Lung (tissue), 11 donors: ENCODE measurements at regions not wholly inside any gene's neighbourhood (a gene's known extent, or its start where the extent isn't known, plus 50 kb on each side); places are given as distances from the start of the nearest gene placed in this dataset.

Experiments
- ATAC-seq: fragments of 200-7000 bp; cut with Tn5 transposase; one replicate; pipeline ENCODE4 v1.9.1; 2020; ENCODE audit warnings: moderate number of reproducible peaks; ENCODE audit not compliant: insufficient read depth, low FRiP score
- DNase-seq, 3 donors: peaks; one replicate each; pipeline ENCODE4 v3.0.0-alpha.2; 2013 to 2017
- H3K27ac ChIP-seq, 2 donors: one replicate each; pipeline ENCODE4 v1.5.1; 2013; ENCODE audit warnings: mild to moderate bottlenecking in 2 of 2, moderate library complexity in 2 of 2, control low read depth in 1 of 2, inconsistent platforms in 1 of 2, low read depth in 1 of 2, low read length in 1 of 2
- H3K27me3 ChIP-seq, 3 donors: one replicate each; pipeline ENCODE4 v1.5.1; 2013; ENCODE audit warnings: low read length in 2 of 3; ENCODE audit not compliant: control insufficient read depth in 3 of 3, insufficient read depth in 3 of 3
- H3K36me3 ChIP-seq, 4 donors: one replicate each; pipeline ENCODE4 v1.5.1; 2013; ENCODE audit warnings: low read length in 4 of 4, mild to moderate bottlenecking in 1 of 4, moderate library complexity in 1 of 4; ENCODE audit not compliant: control insufficient read depth in 4 of 4, insufficient read depth in 4 of 4
- H3K4me1 ChIP-seq, 5 donors: one replicate each; pipeline ENCODE4 v1.5.1; 2013; ENCODE audit warnings: low read length in 5 of 5, mild to moderate bottlenecking in 2 of 5, moderate library complexity in 1 of 5; ENCODE audit not compliant: control insufficient read depth in 5 of 5, insufficient read depth in 5 of 5
- H3K4me3 ChIP-seq: one replicate; pipeline ENCODE4 v1.5.1; 2013; ENCODE audit warnings: mild to moderate bottlenecking, control low read depth, moderate library complexity
- H3K9ac ChIP-seq, 2 donors: one replicate each; pipeline ENCODE4 v1.5.1; 2013; ENCODE audit warnings: low read length in 2 of 2, control low read depth in 1 of 2; ENCODE audit not compliant: insufficient read depth in 1 of 2
- H3K9me3 ChIP-seq, 4 donors: one replicate each; pipeline ENCODE4 v1.5.1; 2013; ENCODE audit warnings: low read length in 3 of 4, mild to moderate bottlenecking in 1 of 4, moderate library complexity in 1 of 4; ENCODE audit not compliant: control insufficient read depth in 4 of 4, insufficient read depth in 3 of 4
- WGBS, 2 donors: extraction: QIAGEN DNeasy Blood & Tissue Kit; methylation state at CpG; one replicate each; pipeline ENCODE4 v1.1.7; 2013; 5-methylcytosine and 5-hydroxymethylcytosine counted together
- TF ChIP-seq, protein P1 (sequence below): IDR thresholded peaks from 2 replicates; pipeline ENCODE4 v1.5.1; 2012; ENCODE audit warnings: mild to moderate bottlenecking; ENCODE audit errors: control extremely low read depth, extremely low read depth
- donor health status: control.
- donor health status: control.
- donor health status: Bipolar disorder and iron deficiency.
- donor health status: healthy.
- donor health status: DM: yes; HTN: yes; CAD: no.

DNA sequence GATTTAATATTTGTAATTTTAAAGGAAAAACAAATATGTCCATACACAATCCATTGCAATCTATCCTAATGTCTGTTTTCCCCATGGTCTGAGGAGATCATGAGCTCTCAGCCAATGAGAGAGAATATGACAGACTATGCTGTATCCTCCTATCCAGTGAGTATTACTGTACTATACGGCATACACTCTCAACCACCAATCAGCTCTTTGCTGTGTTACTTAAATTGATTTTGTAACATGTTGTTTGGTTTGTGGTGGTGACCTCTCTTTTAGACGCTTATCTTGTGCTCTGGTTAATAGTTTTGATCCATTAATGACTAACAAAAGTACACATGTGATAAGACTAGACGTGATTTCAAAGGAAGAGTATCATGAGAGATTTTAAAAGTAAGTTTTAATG is 231.5 kb upstream of the FOXN3 start:
- Histone ChIP-seq H3K9me3 (no peaks in the 10 kb centered on the region), H3K36me3 (no peaks in the 10 kb centered on the region), H3K9ac (no peak overlapping the region), H3K27me3 (no peaks in the 10 kb centered on the region), H3K4me3 (no peak overlapping the region), H3K27ac (no peak overlapping the region), H3K4me1 (no peaks in the 10 kb centered on the region)
- no peak for ATAC-seq
- TF ChIP-seq, protein P1, sequence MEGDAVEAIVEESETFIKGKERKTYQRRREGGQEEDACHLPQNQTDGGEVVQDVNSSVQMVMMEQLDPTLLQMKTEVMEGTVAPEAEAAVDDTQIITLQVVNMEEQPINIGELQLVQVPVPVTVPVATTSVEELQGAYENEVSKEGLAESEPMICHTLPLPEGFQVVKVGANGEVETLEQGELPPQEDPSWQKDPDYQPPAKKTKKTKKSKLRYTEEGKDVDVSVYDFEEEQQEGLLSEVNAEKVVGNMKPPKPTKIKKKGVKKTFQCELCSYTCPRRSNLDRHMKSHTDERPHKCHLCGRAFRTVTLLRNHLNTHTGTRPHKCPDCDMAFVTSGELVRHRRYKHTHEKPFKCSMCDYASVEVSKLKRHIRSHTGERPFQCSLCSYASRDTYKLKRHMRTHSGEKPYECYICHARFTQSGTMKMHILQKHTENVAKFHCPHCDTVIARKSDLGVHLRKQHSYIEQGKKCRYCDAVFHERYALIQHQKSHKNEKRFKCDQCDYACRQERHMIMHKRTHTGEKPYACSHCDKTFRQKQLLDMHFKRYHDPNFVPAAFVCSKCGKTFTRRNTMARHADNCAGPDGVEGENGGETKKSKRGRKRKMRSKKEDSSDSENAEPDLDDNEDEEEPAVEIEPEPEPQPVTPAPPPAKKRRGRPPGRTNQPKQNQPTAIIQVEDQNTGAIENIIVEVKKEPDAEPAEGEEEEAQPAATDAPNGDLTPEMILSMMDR, result no peak
- 65 to 79% methylated on average over 3 of the region's 3 CpGs for WGBS, 2 donors
- DNase-seq, result no peak

DNA sequence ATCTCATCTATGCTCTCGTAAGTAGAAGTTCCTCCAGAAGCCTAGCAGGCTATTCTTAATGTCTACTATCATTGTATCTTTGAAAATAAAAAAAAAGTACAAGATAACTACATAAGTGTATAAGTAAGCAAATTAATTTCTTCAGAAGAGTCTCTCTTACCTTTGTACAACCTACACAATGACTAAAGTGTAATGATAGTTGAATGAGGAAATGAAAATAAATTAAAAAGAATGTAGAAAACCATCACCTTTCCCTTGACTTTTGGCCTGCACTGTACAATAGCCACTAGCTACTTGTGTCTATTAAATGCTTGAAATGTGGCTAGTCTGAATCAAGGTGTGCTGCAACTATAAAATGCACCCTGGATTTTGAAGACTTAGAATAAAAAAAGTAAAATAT is 229.9 kb upstream of the FOXN3 start:
- no peak overlapping the region for H3K9ac ChIP-seq

DNA sequence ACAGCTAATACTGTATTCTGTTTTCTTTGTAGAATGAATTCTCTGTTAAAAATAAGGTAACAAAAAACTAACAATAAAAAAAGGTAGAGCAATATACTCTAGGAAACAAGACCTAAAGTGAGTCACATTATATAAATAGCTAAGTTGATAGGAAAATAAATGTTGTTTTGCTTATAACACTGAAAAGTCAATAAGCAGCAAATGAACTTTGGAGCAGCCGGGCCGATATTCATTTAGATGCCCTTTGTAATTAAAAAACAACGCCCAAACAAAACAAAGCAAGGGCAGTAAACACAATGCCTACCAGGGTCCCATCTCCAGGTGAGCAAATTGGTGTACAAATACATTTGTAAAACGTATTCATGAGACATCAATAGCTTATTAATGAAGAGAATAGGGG is 227.6 kb upstream of the FOXN3 start:
- ATAC-seq (no peak), DNase-seq (no peak)
- no peak overlapping the region for H3K9ac ChIP-seq
- no peaks in the 10 kb centered on the region for H3K9me3 ChIP-seq
- H3K4me1 ChIP-seq, result no peaks in the 10 kb centered on the region
- no peak overlapping the region for H3K27ac ChIP-seq
- 83 to 94% methylated on average over 4 of the region's 4 CpGs for WGBS, 2 donors
- no peaks in the 10 kb centered on the region for H3K36me3 ChIP-seq
- no peaks in the 10 kb centered on the region for H3K27me3 ChIP-seq
- no peak overlapping the region for H3K4me3 ChIP-seq
- TF ChIP-seq, protein P1, result no peak

More for the DNA sequence above, 229.9 kb upstream of the FOXN3 start:
- H3K27me3 ChIP-seq, result no peaks in the 10 kb centered on the region
- no peak overlapping the region for H3K27ac ChIP-seq
- H3K9me3 ChIP-seq, result no peaks in the 10 kb centered on the region
- no peaks in the 10 kb centered on the region for H3K4me1 ChIP-seq
- no peak for DNase-seq
- H3K4me3 ChIP-seq, result no peak overlapping the region
- TF ChIP-seq, protein P1, result no peak
- H3K36me3 ChIP-seq, result no peaks in the 10 kb centered on the region
- no peak for ATAC-seq
- 95 to 96% methylated on average over 1 of the region's 1 CpG for WGBS, 2 donors

DNA sequence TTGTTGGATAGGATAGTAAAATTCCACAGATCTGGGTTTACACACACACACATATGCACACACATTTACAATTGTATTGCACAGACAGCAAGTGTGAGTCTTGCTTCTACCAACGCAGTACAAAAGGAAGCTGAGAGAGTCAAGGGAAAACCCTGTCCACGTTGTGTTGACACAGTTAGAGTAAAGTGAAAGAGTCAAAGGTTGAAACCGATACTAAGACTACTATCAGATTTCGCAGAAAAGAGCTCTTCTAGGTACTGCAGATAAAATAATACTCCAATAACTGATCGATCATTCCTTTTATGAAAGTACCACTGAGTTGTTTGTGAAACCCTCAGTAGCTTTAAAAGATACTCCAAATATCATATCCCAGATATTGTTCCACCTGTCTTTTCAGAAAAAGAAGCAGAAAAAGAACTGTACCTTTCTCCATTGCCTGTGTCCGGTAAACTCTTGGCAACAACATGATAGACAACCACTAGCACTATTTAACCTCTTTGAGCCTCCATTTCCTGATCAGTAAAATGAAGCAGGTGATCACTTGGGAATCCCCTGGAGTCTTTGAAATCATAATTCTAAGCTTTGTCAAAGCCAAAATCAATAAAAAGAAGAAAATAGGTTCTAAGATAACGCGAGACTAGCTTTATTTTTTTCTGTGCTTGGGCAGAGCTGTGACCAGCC is 224.6 kb upstream of the FOXN3 start:
- H3K4me3 ChIP-seq, result no peak overlapping the region
- ATAC-seq, result no peak
- H3K9me3 ChIP-seq, result no peaks in the 10 kb centered on the region
- TF ChIP-seq, protein P1, result no peak
- no peak overlapping the region for H3K9ac ChIP-seq
- no peaks in the 10 kb centered on the region for H3K4me1 ChIP-seq
- 75 to 80% methylated on average over 8 of the region's 8 CpGs for WGBS, 2 donors
- H3K27ac ChIP-seq, result no peak overlapping the region
- no peaks in the 10 kb centered on the region for H3K27me3 ChIP-seq
- DNase-seq, result no peak
- H3K36me3 ChIP-seq, result no peaks in the 10 kb centered on the region
